ENCODE measurements at regions not wholly inside any gene's neighbourhood (a gene's known extent, or its start where the extent isn't known, plus 50 kb on each side); places are given as distances from the start of the nearest gene placed in this dataset.

DNA sequence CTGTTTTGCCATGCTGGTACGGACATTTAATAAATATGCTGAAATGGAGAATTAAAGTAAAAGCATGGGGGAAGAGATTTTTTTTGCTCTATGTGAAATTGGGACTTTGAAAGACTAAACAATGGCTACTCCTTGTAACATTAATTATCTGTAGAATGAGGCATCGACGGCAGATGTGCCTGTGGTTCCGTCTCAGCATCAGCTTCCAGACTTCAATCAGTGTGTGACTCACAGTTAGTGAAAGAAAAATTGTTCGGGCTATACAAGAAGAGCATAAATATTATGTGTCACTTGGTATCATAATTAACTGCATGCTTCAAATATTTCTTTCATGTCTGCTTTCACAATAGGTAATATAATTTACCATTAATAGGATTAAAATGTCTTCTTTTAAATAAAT lies 117.0 kb upstream of the SMIM21 start:
- no peaks in the 10 kb centered on the region for H3K4me1 ChIP-seq (ENCODE audit: insufficient read depth, low read length, poor library complexity, severe bottlenecking)
- H4K20me1 ChIP-seq (ENCODE audit: insufficient read depth, low read length) = no peaks in the 10 kb centered on the region
- H3K4me3 ChIP-seq (ENCODE audit: low read depth, low read length, poor library complexity, severe bottlenecking) = no peak overlapping the region
- no peaks in the 10 kb centered on the region for H3K79me2 ChIP-seq (ENCODE audit: insufficient read depth, low read depth, low read length)
- ChIA-PET CTCF (ENCODE audit: unreplicated experiment) (no interaction called here), POLR2A (no interaction called here)
- intact Hi-C loops (cut with micrococcal nuclease; ENCODE audit: unreplicated experiment) = no loop called here
- DNase-seq (ENCODE audit: low spot score) = no peak
- TF ChIP-seq EZH2phosphoT487 (IDR thresholded peaks at IDR 0.05; ENCODE audit: borderline replicate concordance, low read depth, low read length) = no peak
- TF ChIP-seq, protein P1, sequence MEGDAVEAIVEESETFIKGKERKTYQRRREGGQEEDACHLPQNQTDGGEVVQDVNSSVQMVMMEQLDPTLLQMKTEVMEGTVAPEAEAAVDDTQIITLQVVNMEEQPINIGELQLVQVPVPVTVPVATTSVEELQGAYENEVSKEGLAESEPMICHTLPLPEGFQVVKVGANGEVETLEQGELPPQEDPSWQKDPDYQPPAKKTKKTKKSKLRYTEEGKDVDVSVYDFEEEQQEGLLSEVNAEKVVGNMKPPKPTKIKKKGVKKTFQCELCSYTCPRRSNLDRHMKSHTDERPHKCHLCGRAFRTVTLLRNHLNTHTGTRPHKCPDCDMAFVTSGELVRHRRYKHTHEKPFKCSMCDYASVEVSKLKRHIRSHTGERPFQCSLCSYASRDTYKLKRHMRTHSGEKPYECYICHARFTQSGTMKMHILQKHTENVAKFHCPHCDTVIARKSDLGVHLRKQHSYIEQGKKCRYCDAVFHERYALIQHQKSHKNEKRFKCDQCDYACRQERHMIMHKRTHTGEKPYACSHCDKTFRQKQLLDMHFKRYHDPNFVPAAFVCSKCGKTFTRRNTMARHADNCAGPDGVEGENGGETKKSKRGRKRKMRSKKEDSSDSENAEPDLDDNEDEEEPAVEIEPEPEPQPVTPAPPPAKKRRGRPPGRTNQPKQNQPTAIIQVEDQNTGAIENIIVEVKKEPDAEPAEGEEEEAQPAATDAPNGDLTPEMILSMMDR (conservative IDR thresholded peaks at IDR 0.05; ENCODE audit: low read length) = no peak
- no peaks in the 10 kb centered on the region for H3K9me2 ChIP-seq (ENCODE audit: insufficient read depth, low read length)
- no peaks in the 10 kb centered on the region for H3K9me3 ChIP-seq (ENCODE audit: low read length)
- BruUV-seq (replicated peaks) = no TSS peak
- no peak overlapping the region for H3K4me2 ChIP-seq (ENCODE audit: low read length)
- H3K27ac ChIP-seq (ENCODE audit: low read depth, low read length, poor library complexity, severe bottlenecking) = no peak overlapping the region
- H2AFZ ChIP-seq (ENCODE audit: low read length) = no peak overlapping the region
- no peaks in the 10 kb centered on the region for H3K36me3 ChIP-seq (ENCODE audit: insufficient read depth, low read length)

DNA sequence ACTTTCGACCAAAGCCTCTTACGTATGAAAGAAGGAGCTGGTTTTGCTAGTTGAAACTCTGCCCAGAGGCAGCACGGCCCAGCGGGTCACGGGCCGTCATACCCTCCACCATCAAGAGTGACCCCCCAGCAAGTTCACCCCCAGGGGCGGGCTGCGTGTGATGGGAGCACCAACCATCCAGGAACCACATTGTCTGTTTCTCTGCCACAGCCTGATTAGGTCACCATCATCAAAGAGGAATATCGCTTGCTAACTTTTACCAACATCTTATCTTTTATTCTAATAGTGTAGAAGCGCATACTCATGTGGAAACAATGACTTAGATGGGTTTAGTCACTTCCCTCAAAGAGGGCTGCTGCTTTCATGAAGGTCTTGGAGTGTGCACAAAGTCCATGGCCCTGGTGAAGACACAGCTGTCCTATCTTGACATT lies 116.6 kb upstream of the SMIM21 start:
- ChIA-PET CTCF (ENCODE audit: unreplicated experiment) (no interaction called here), POLR2A (no interaction called here)
- H4K20me1 ChIP-seq (ENCODE audit: insufficient read depth, low read length) = no peaks in the 10 kb centered on the region
- no peaks in the 10 kb centered on the region for H3K9me3 ChIP-seq (ENCODE audit: low read length)
- H3K4me2 ChIP-seq (ENCODE audit: low read length) = no peak overlapping the region
- no peak overlapping the region for H2AFZ ChIP-seq (ENCODE audit: low read length)
- H3K4me1 ChIP-seq (ENCODE audit: insufficient read depth, low read length, poor library complexity, severe bottlenecking) = no peaks in the 10 kb centered on the region
- intact Hi-C loops (cut with micrococcal nuclease; ENCODE audit: unreplicated experiment) = no loop called here
- TF ChIP-seq, protein P1 (conservative IDR thresholded peaks at IDR 0.05; ENCODE audit: low read length) = no peak
- no peak for TF ChIP-seq EZH2phosphoT487 (IDR thresholded peaks at IDR 0.05; ENCODE audit: borderline replicate concordance, low read depth, low read length)
- no peak overlapping the region for H3K27ac ChIP-seq (ENCODE audit: low read depth, low read length, poor library complexity, severe bottlenecking)
- BruUV-seq (replicated peaks) = no TSS peak
- no peaks in the 10 kb centered on the region for H3K79me2 ChIP-seq (ENCODE audit: insufficient read depth, low read depth, low read length)
- no peak for DNase-seq (ENCODE audit: low spot score)
- H3K9me2 ChIP-seq (ENCODE audit: insufficient read depth, low read length) = no peaks in the 10 kb centered on the region
- H3K4me3 ChIP-seq (ENCODE audit: low read depth, low read length, poor library complexity, severe bottlenecking) = no peak overlapping the region
- H3K36me3 ChIP-seq (ENCODE audit: insufficient read depth, low read length) = no peaks in the 10 kb centered on the region

DNA sequence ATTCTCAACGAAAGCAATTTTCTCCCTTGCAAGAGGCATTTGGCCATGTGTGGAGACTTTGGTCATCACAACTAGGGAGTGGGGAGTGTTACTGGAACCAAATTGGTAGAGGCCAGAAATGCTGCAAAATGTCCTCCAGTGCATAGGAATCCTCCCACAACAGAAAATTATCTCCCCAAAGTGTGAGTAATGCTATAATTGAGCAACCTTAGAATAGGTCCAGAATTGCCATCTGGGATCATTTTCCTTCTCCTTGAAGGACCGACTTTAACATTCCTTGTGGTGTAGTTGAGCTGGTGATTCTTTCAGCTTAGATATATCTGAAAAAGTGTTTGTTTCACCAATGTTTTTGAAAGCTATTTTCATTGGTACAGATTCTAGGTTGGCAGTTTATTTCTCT lies 111.2 kb upstream of the SMIM21 start:
- H3K79me2 ChIP-seq (ENCODE audit: insufficient read depth, low read depth, low read length) = no peaks in the 10 kb centered on the region
- POLR2A ChIA-PET = no interaction called here
- H3K4me1 ChIP-seq (ENCODE audit: insufficient read depth, low read length, poor library complexity, severe bottlenecking) = no peaks in the 10 kb centered on the region
- BruUV-seq (replicated peaks) = no TSS peak
- no peaks in the 10 kb centered on the region for H4K20me1 ChIP-seq (ENCODE audit: insufficient read depth, low read length)
- no peak overlapping the region for H3K4me2 ChIP-seq (ENCODE audit: low read length)
- no peaks in the 10 kb centered on the region for H3K36me3 ChIP-seq (ENCODE audit: insufficient read depth, low read length)
- H3K9me3 ChIP-seq (ENCODE audit: low read length) = no peaks in the 10 kb centered on the region
- no peak for DNase-seq (ENCODE audit: low spot score)
- TF ChIP-seq, protein P1 (conservative IDR thresholded peaks at IDR 0.05; ENCODE audit: low read length) = no peak
- no peak overlapping the region for H2AFZ ChIP-seq (ENCODE audit: low read length)
- CTCF ChIA-PET (ENCODE audit: unreplicated experiment) = no interaction called here
- no peak overlapping the region for H3K27ac ChIP-seq (ENCODE audit: low read depth, low read length, poor library complexity, severe bottlenecking)
- no peak overlapping the region for H3K4me3 ChIP-seq (ENCODE audit: low read depth, low read length, poor library complexity, severe bottlenecking)
- intact Hi-C loops (cut with micrococcal nuclease; ENCODE audit: unreplicated experiment) = no loop called here
- H3K9me2 ChIP-seq (ENCODE audit: insufficient read depth, low read length) = no peaks in the 10 kb centered on the region
